HG03135 (cell line): ENCODE measurements at regions not wholly inside any gene's neighbourhood (a gene's known extent, or its start where the extent isn't known, plus 50 kb on each side); places are given as distances from the start of the nearest gene placed in this dataset.
"Not testable (repeated sequence)": the region's sequence is repeated elsewhere in the genome, so short reads cannot be mapped to it uniquely, and the experiment has no call there.

Experiments used
- ATAC-seq: cut with Tn5 transposase; IDR thresholded peaks from one replicate; pipeline ENCODE4 v1.9.1; 2021; ENCODE audit warnings: mild to moderate bottlenecking, moderate library complexity; ENCODE audit not compliant: unreplicated experiment

GRCh38 chr11:15686259-15686658 is 571.5 kb downstream of the INSC start:
- not testable (repeated sequence) for ATAC-seq

GRCh38 chr11:15687342-15687741 is 572.6 kb downstream of the INSC start:
- no peak for ATAC-seq

DNA sequence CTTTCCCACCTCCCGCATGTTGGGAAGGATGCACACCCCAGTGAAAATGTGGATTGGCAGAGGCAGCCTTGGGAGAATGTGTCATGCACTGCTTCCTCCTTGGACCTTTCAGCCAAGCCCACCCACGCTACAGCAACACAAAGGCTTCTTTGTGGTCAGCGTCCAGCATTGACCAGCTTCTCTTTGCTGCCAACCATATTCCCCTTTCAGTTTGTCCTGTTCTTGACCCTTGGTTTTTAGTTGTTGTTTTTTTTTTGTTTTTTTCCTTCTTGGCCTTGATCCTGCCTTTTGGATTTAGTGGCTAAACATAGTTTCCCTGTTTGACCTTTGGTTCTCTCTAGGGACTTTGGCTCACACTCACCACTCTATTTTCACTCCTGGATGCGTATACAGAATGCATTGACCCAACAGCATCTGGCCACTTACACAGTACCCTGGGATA is 573.6 kb downstream of the INSC start:
- no peak for ATAC-seq

DNA sequence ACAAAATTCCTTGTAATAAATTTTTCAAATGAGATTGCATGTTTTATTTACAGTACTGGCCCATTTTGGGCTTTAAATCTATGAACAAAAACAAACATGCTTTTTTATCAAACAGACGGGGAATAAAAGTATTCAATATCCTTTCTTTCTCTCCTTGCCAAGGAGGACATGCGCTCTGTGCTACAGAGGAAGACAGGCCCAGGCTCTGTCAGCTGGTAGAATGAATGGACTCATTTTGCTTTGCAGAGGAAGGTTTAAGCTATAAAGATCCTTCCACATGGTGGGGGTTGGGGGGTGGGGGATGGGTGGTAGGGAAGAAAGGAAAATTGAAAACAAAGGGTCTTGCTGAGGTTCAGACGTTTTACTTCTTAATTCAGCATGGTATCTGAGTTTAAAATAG is 575.6 kb downstream of the INSC start:
- ATAC-seq = no peak

DNA sequence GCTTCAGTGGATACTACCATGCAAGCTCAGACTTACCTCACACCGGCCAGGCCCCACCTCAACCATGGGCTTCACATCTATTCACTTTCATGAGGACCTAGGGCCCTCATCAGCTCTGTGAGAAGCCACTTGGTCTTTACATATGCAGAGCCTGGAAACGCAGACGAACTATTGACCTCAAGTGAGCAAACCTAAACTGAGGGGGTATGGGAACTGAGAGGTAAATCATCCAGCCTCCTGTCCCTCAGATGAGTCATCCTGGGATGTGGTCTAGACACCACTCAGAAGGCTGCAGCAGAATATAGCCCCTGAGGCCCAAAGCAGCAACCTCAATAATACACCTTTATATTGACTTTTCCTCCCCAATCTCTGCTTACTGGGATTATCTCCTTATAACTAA is 578.0 kb downstream of the INSC start:
- ATAC-seq = no peak

DNA sequence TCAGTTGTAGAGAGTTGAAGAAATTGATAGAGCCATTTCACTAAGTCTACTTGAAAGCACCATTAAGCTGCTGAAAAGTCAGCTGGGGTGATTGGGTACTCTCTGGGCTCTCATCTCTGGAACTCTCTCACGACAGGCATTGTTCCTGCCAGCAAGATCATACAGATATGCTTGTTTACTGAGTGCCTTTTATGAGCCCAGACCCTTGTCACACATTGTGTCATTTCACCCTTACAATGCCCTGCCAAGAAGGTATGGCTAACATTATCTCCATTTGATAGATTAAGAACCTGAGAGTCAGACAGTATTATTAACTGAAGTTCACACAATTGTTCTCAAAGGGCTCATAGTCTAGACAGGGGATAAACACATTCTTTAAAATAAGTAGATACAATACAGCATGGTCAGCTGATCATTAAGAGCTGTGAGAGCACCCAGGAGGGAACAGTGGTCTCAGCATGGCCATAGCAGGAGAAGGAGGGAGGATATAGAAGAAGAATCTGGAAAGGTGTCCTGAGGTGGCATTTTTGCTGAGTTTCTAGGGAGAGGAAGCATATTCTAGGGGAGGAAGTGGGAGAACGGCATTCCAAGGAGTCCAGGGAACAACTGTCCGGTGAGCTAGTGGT is 580.5 kb downstream of the INSC start:
- ATAC-seq = no peak

GRCh38 chr11:15696069-15696468 is 581.3 kb downstream of the INSC start:
- ATAC-seq = no peak

- ATAC-seq = no peak
Observed at GRCh38 chr11:15697437-15698236, 582.9 kb downstream of the INSC start.

DNA sequence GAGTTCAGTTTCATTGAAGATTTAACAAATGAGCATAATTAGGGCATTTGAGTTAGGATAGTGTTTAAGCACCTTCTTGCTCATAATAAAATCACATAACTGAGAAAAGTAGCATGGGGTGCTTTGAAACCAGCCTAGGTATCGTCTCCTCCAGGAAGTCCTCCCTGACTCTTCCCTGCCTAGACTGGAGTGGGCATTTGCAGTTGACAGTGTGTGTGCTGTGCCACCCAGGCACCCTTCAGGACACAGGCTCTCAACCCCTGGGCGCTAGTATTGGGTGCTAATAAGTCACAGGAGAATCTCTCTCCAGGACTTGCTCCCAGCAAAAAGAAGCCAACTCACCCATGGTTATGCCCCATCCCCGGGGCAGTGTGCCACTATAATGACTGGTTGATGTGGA is 584.1 kb downstream of the INSC start:
- ATAC-seq = no peak

DNA sequence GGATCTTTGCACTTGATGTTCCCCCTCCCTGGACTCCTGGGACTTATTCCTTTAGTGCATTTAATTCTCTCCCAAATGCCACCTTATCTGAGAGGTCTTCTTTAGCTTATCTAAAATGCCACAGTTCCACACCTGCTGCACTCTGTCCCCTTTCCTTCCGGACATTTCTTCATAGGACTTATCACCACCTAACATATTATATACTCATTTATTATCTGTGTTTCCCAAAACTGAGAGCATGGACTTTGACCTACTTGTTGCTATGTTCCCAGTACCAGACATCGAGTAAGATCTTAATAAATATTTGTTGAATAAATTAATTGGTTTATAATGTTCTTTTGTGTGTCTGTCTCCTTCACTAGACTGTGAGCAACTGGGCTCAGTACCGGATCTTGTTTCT is 585.3 kb downstream of the INSC start:
- no peak for ATAC-seq

GRCh38 chr11:15700456-15700855 is 585.7 kb downstream of the INSC start:
- ATAC-seq = no peak

DNA sequence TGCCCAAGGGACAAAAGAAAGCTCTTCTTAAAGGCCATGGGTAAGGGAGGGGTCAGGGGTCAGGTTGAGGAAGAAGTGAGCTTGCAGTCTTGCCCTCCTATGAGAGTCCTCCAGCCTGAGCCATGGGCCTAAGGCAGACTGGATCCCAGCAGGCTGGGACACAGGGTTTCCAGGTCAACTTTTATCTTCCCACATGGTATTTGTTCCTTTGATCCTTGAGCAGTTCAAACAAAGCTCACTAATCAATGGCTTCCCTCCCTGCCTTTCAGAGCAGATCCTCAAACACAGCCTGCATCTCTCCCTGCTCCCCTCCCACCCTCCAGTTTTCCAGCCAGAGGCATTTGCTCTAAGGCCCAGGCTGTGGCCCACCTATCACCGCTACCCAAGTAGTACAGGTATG is 589.3 kb downstream of the INSC start:
- ATAC-seq = no peak

DNA sequence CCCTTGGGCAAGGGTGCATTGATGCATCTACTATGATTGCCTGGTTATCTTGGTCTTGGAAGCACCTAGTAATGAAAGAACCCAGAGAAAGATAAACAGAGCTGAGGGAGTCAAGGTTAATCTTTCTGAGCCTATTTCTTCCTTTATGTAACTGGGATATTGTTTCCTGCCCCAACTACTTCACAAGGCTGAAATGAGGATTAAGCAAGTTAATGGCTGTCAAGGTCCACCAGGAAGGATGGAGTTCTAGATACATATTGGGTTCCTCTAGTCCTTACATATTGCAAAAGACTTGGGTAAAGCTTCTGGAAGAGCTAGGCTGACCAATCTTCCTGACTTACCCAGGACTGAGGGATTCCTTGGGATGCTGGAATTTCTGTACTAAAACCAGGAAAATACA is 589.8 kb downstream of the INSC start:
- no peak for ATAC-seq

GRCh38 chr11:15705891-15706290 is 591.2 kb downstream of the INSC start:
- no peak for ATAC-seq

GRCh38 chr11:15707194-15707593 is 592.5 kb downstream of the INSC start:
- ATAC-seq = no peak

GRCh38 chr11:15707971-15708370 is 593.2 kb downstream of the INSC start:
- no peak for ATAC-seq

- no peak for ATAC-seq
Observed at GRCh38 chr11:15710580-15711275, 596.0 kb downstream of the INSC start.

DNA sequence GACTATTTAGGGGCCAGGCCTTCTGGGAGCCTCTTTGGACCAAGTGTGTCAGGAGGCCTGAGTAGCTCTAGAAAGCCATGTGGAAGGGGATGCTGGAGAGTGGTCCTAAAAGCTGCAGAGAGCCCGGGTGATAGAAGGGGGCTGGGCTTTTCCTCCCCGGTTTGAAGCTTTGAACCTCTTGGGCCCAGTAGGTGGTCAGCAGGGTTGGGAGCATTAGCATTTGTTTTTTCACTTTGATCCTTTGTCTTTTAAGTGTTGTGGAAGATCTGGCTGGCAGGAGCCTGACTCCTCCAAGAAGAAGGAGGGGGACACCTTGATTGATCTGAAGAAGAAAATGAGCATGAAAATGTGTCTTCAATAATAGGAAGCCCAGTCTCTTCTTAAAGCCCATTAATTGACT is 596.6 kb downstream of the INSC start:
- ATAC-seq = no peak

- no peak for ATAC-seq
Observed at GRCh38 chr11:15714641-15715399, 600.1 kb downstream of the INSC start.

GRCh38 chr11:15716550-15716949 is 601.8 kb downstream of the INSC start:
- no peak for ATAC-seq

DNA sequence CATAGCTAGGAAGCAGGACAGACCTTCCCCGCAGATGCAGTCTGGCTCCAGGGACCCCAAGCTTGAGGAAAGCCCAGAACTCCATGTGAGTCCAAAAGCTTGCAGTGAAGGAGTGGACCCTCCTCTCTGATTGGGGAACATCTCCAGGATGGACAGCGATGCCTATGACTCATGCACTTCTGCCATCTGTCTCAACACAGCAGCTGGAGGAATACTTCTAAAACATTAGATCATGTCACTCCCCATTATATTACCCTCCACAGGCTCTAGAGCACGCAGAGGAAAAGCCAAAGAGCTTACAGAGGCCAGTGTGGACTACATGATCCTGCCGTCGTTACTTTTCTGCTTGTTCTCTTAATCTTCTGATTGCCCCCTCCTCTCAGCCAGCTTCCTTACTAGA is 605.7 kb downstream of the INSC start:
- ATAC-seq = no peak
